H1 (cell line): ENCODE measurements at regions not wholly inside any gene's neighbourhood (a gene's known extent, or its start where the extent isn't known, plus 50 kb on each side); places are given as distances from the start of the nearest gene placed in this dataset.

Experiments used
- CTCF ChIA-PET: fragments of 300-600 bp; sonication (Branson Sonifier 250); formaldehyde crosslinking; loops from one replicate; lab custom pipeline; 2021; ENCODE audit not compliant: partially characterized antibody; lab: Charles Lee
- POLR2A ChIA-PET: fragments of 300-600 bp; sonication (Branson Sonifier 250); formaldehyde crosslinking; loops from one replicate; lab custom pipeline; 2021; ENCODE audit warnings: inconsistent platforms; ENCODE audit not compliant: partially characterized antibody; lab: Charles Lee
- DNase-seq, 2 experiments: peaks; one replicate each; pipeline versions ENCODE4 v3.0.0 to v3.0.0-alpha.2; 2010 to 2022; ENCODE audit warnings: low spot score in 2 of 2, low read depth in 1 of 2, mixed read lengths in 1 of 2
- FAIRE-seq: peaks from 2 replicates; lab custom pipeline; 2011; peaks lifted over from hg19 to GRCh38; lab: Jason Lieb, UNC
- H2AFZ ChIP-seq: 2 replicates; pipeline ENCODE4 v1.8.1; 2012; ENCODE audit warnings: low read length, inconsistent platforms
- H2AK5ac ChIP-seq: 2 replicates; pipeline ENCODE4 v1.6.1; 2013; ENCODE audit warnings: low read depth, low read length
- H2BK120ac ChIP-seq: replicated peaks from 2 replicates; pipeline ENCODE3; 2013; ENCODE audit warnings: low read depth, low read length, inconsistent platforms
- H2BK12ac ChIP-seq: 2 replicates; pipeline ENCODE4 v1.6.1; 2013; ENCODE audit warnings: low read depth, low read length
- H2BK15ac ChIP-seq: 2 replicates; pipeline ENCODE4 v1.6.1; 2013; ENCODE audit warnings: low read length
- H2BK20ac ChIP-seq: 2 replicates; pipeline ENCODE4 v1.6.1; 2013; ENCODE audit warnings: low read length
- H2BK5ac ChIP-seq: 2 replicates; pipeline ENCODE4 v1.6.1; 2013; ENCODE audit warnings: low read depth, low read length
- H3K14ac ChIP-seq: 2 replicates; pipeline ENCODE4 v1.6.1; 2013; ENCODE audit warnings: inconsistent platforms; ENCODE audit not compliant: insufficient read length
- H3K18ac ChIP-seq: 2 replicates; pipeline ENCODE4 v1.6.1; 2013; ENCODE audit warnings: low read length; ENCODE audit errors: extremely low read depth
- H3K23ac ChIP-seq: 2 replicates; pipeline ENCODE4 v1.6.1; 2013; ENCODE audit warnings: inconsistent platforms; ENCODE audit not compliant: insufficient read length
- H3K23me2 ChIP-seq: 2 replicates; pipeline ENCODE4 v1.6.1; 2013; ENCODE audit warnings: low read depth, low read length
- H3K27ac ChIP-seq: 2 replicates; pipeline ENCODE4 v1.6.1; 2011; ENCODE audit warnings: low read depth, low read length, inconsistent platforms
- H3K27me3 ChIP-seq, 4 experiments: replicated peaks in 1 of 4; 1 replicate in 1 of 4; 2 replicates in 3 of 4; pipeline versions ENCODE4 v1.6.1 to v1.8.1; 2011 to 2013; ENCODE audit warnings: low read length in 3 of 4, mild to moderate bottlenecking in 3 of 4, inconsistent platforms in 2 of 4, mixed read lengths in 2 of 4, moderate library complexity in 1 of 4; ENCODE audit not compliant: control insufficient read depth in 3 of 4, insufficient read depth in 3 of 4; ENCODE audit errors: extremely low read depth in 1 of 4
- H3K36me3 ChIP-seq, 4 experiments: 2 replicates each; pipeline versions ENCODE4 v1.6.1 to v1.8.1; 2011 to 2013; ENCODE audit warnings: mild to moderate bottlenecking in 4 of 4, low read length in 3 of 4, moderate library complexity in 2 of 4, control low read depth in 1 of 4, inconsistent platforms in 1 of 4; ENCODE audit not compliant: insufficient read depth in 4 of 4, control insufficient read depth in 2 of 4
- H3K4ac ChIP-seq: replicated peaks from 2 replicates; pipeline ENCODE3; 2013; ENCODE audit warnings: low read length, low read depth, mixed read lengths, inconsistent platforms; ENCODE audit not compliant: insufficient read length
- H3K4me1 ChIP-seq, 4 experiments: replicated peaks in 1 of 4; 1 replicate in 1 of 4; 2 replicates in 3 of 4; pipeline versions ENCODE4 v1.6.1 to v1.8.1; 2011 to 2013; ENCODE audit warnings: low read length in 3 of 4, inconsistent platforms in 2 of 4, mixed read lengths in 1 of 4; ENCODE audit not compliant: insufficient read depth in 4 of 4, control insufficient read depth in 3 of 4
- H3K4me2 ChIP-seq, 2 experiments: 2 replicates each; pipeline versions ENCODE4 v1.6.1 to v1.8.1; 2011 to 2013; ENCODE audit warnings: low read depth in 2 of 2, low read length in 2 of 2, control low read depth in 1 of 2, inconsistent platforms in 1 of 2, mild to moderate bottlenecking in 1 of 2; ENCODE audit not compliant: insufficient read depth in 1 of 2
- H3K4me3 ChIP-seq, 4 experiments: fragments of 200-600, 300-600 bp in 1 of 4; sonication (generic), shearing (Covaris generic), sonication (Bioruptor Twin) in 1 of 4; 2 replicates each; pipeline versions ENCODE4 v1.5.1 to v1.8.1; 2011 to 2016; ENCODE audit warnings: low read length in 4 of 4, low read depth in 3 of 4, control low read depth in 2 of 4, inconsistent platforms in 2 of 4, mild to moderate bottlenecking in 2 of 4, mixed read lengths in 1 of 4, moderate library complexity in 1 of 4; ENCODE audit not compliant: insufficient read depth in 2 of 4; ENCODE audit errors: extremely low read depth in 1 of 4
- H3K56ac ChIP-seq: replicated peaks from 2 replicates; pipeline ENCODE3; 2013; ENCODE audit warnings: low read depth, mild to moderate bottlenecking, mixed read lengths, low read length, inconsistent platforms; ENCODE audit not compliant: insufficient read length
- H3K79me1 ChIP-seq: 2 replicates; pipeline ENCODE4 v1.6.1; 2013; ENCODE audit warnings: low read depth, low read length, control low read depth
- H3K79me2 ChIP-seq, 2 experiments: 2 replicates each; pipeline versions ENCODE4 v1.6.1 to v1.8.1; 2012 to 2013; ENCODE audit warnings: low read length in 2 of 2, mild to moderate bottlenecking in 2 of 2, inconsistent platforms in 1 of 2; ENCODE audit not compliant: insufficient read depth in 2 of 2, control insufficient read depth in 1 of 2
- H3K9ac ChIP-seq, 4 experiments: replicated peaks in 1 of 4; 1 replicate in 1 of 4; 2 replicates in 3 of 4; pipeline versions ENCODE4 v1.6.1 to v1.8.1; 2011 to 2013; ENCODE audit warnings: low read depth in 3 of 4, low read length in 3 of 4, control low read depth in 2 of 4, mild to moderate bottlenecking in 2 of 4, moderate library complexity in 2 of 4, inconsistent platforms in 1 of 4; ENCODE audit errors: extremely low read depth in 1 of 4
- H3K9me3 ChIP-seq, 2 experiments: 2 replicates each; pipeline versions ENCODE4 v1.6.1 to v1.8.1; 2012 to 2013; ENCODE audit warnings: mild to moderate bottlenecking in 2 of 2, moderate library complexity in 2 of 2, control low read depth in 1 of 2, inconsistent platforms in 1 of 2, low read depth in 1 of 2, low read length in 1 of 2, mixed read lengths in 1 of 2; ENCODE audit not compliant: insufficient read depth in 2 of 2
- H4K20me1 ChIP-seq, 2 experiments: replicated peaks in 1 of 2; 2 replicates each; pipeline versions ENCODE3 to v1.8.1; 2011 to 2013; ENCODE audit warnings: inconsistent platforms in 2 of 2, low read length in 2 of 2, mild to moderate bottlenecking in 1 of 2; ENCODE audit not compliant: insufficient read depth in 2 of 2, control insufficient read depth in 1 of 2
- H4K5ac ChIP-seq: 2 replicates; pipeline ENCODE4 v1.6.1; 2013; ENCODE audit warnings: low read length, low read depth, mixed read lengths, inconsistent platforms; ENCODE audit not compliant: insufficient read length
- H4K8ac ChIP-seq: 2 replicates; pipeline ENCODE4 v1.8.0; 2013; ENCODE audit warnings: mild to moderate bottlenecking, moderate library complexity, low read length, inconsistent platforms; ENCODE audit not compliant: insufficient read depth; ENCODE audit errors: extremely low read depth
- H4K91ac ChIP-seq: replicated peaks from 2 replicates; pipeline ENCODE3; 2013; ENCODE audit warnings: low read length, mixed read lengths, inconsistent platforms; ENCODE audit not compliant: insufficient read length
- BACH1 ChIP-seq: IDR thresholded peaks from 2 replicates; pipeline ENCODE4 v1.6.1; 2012; ENCODE audit warnings: low read length, improper control_type of control experiment
- CBX8 ChIP-seq: fragments of 300-800, 300-1000 bp; sonication (generic); IDR thresholded peaks from 2 replicates; pipeline ENCODE4 v1.7.1; 2016; ENCODE audit warnings: low read depth, low read length, borderline replicate concordance
- CEBPB ChIP-seq: IDR thresholded peaks from 2 replicates; pipeline ENCODE4 v1.6.1; 2012; ENCODE audit warnings: low read depth, low read length
- CHD2 ChIP-seq: IDR thresholded peaks from 2 replicates; pipeline ENCODE4 v1.6.1; 2012; ENCODE audit warnings: low read length, improper control_type of control experiment
- CREB1 ChIP-seq: IDR thresholded peaks from 2 replicates; pipeline ENCODE4 v1.6.1; 2012; ENCODE audit warnings: inconsistent platforms
- KDM1A ChIP-seq: fragments of 200-600, 300-600 bp; sonication (generic); IDR thresholded peaks from 2 replicates; pipeline ENCODE4 v1.7.1; 2016; ENCODE audit warnings: mild to moderate bottlenecking, low read length, borderline replicate concordance
- MAFK ChIP-seq: IDR thresholded peaks from 2 replicates; pipeline ENCODE4 v1.6.1; 2012; ENCODE audit warnings: low read depth, mild to moderate bottlenecking, improper control_type of control experiment, low read length
- NANOG ChIP-seq: IDR thresholded peaks from 2 replicates; pipeline ENCODE4 v1.6.1; 2011; ENCODE audit warnings: low read length, low read depth, mild to moderate bottlenecking, inconsistent platforms; ENCODE audit not compliant: insufficient read depth, poor library complexity, severe bottlenecking
- RBBP5 ChIP-seq: IDR thresholded peaks from 2 replicates; pipeline ENCODE4 v1.7.1; 2012; ENCODE audit warnings: low read depth, mild to moderate bottlenecking, inconsistent platforms, low read length, moderate library complexity, borderline replicate concordance
- SAP30 ChIP-seq: fragments of 300-600 bp; sonication (generic); IDR thresholded peaks from 2 replicates; pipeline ENCODE4 v1.7.1; 2012; ENCODE audit warnings: low read length, moderate library complexity, mild to moderate bottlenecking, inconsistent platforms; ENCODE audit not compliant: insufficient read depth, insufficient replicate concordance
- SIRT6 ChIP-seq: IDR thresholded peaks from one replicate; pipeline ENCODE4 v1.7.1; 2012; ENCODE audit warnings: low read length, inconsistent platforms
- SIX5 ChIP-seq: IDR thresholded peaks from 2 replicates; pipeline ENCODE4 v1.6.1; 2011; ENCODE audit warnings: mild to moderate bottlenecking, low read depth, low read length
- SRF ChIP-seq: IDR thresholded peaks from 2 replicates; pipeline ENCODE4 v1.6.1; 2011; ENCODE audit warnings: mild to moderate bottlenecking, low read depth, low read length, moderate library complexity
- TBP ChIP-seq: IDR thresholded peaks from 2 replicates; pipeline ENCODE4 v1.6.1; 2011; ENCODE audit warnings: low read depth, low read length, improper control_type of control experiment
- USF2 ChIP-seq: IDR thresholded peaks from 2 replicates; pipeline ENCODE4 v1.6.1; 2011; ENCODE audit warnings: low read length, improper control_type of control experiment

DNA sequence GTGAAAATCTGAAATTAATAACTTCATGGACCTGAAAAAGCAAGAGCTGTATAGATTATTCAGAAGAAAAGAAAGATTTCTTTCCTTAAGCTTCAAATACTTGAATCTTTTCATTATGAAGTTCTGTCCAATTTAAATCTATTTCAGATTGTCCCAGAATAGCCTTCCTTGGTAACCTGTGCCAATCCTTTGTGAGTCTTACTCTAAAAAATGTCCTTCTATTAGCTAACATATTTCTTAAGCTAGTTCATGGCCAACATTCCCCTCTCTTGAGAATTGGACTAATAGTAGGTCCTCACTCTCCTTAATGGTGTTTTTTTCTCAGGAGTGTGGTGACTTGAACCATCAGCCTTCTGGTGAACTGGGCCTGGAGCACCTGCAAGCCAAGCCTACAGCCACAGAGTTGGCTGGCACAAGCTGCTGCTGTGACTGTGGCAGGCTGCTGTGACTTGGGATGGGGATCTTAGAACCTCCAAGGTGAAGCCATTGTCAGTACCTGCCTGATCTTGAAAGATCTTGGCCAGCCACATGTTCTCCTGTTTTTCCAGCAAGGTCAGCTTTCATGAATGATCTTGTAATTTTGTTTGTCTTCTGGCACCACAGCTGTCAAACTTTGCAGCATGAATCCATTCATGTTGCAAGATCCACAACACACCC is 262.6 kb upstream of the MAP3K1 start:
- no peak for FAIRE-seq
- POLR2A ChIA-PET, result interaction anchor here (0.9 kb wide), 1 partner anchor 263 kb away, joined by 3 read pairs; the partner anchor contains the start of gene MAP3K1
- no peak overlapping the region for H2AK5ac ChIP-seq

More for the DNA sequence above, 262.6 kb upstream of the MAP3K1 start:
- TF ChIP-seq CEBPB, result no peak
- TF ChIP-seq NANOG, result no peak
- TF ChIP-seq CHD2, result no peak
- no peak for TF ChIP-seq SAP30
- no peak for TF ChIP-seq TBP
- TF ChIP-seq MAFK, result no peak
- no peak for TF ChIP-seq KDM1A
- TF ChIP-seq RBBP5, result no peak
- TF ChIP-seq CBX8, result no peak
- TF ChIP-seq SIRT6, result no peak
- no peak for TF ChIP-seq BACH1
- no peak for TF ChIP-seq CREB1
- TF ChIP-seq USF2, result no peak
- TF ChIP-seq SRF, result no peak
- TF ChIP-seq SIX5, result no peak
- H3K14ac ChIP-seq, result no peak overlapping the region
- H4K8ac ChIP-seq, result no peak overlapping the region
- H2BK120ac ChIP-seq, result no peak overlapping the region
- no peak overlapping the region for H2BK15ac ChIP-seq
- H3K9ac ChIP-seq, result no peak overlapping the region
- no peak overlapping the region for H2BK12ac ChIP-seq
- no peak overlapping the region for H3K4me2 ChIP-seq
- H3K23ac ChIP-seq, result no peak overlapping the region
- H3K18ac ChIP-seq, result no peak overlapping the region
- no peaks in the 10 kb centered on the region for H3K4me1 ChIP-seq
- no peak overlapping the region for H3K56ac ChIP-seq
- no peaks in the 10 kb centered on the region for H3K79me1 ChIP-seq
- DNase-seq, result no peak
- no peaks in the 10 kb centered on the region for H3K9me3 ChIP-seq
- no peak overlapping the region for H4K5ac ChIP-seq
- no peak overlapping the region for H2BK5ac ChIP-seq
- CTCF ChIA-PET, result interaction anchor here (0.9 kb wide), 1 partner anchor 55 kb away, joined by 3 read pairs; no protein-coding TSS in a partner anchor
- no peaks in the 10 kb centered on the region for H4K20me1 ChIP-seq
- H2BK20ac ChIP-seq, result no peak overlapping the region
- no peaks in the 10 kb centered on the region for H3K79me2 ChIP-seq
- H2AFZ ChIP-seq, result no peak overlapping the region
- H4K91ac ChIP-seq, result no peak overlapping the region
- no peaks in the 10 kb centered on the region; a peak in 1 of 7 replicates for H3K27me3 ChIP-seq
- peaks cover 0 to 2% (median 0%) of the 10 kb centered on the region in 4 experiments; a peak in 1 of 8 replicates for H3K36me3 ChIP-seq
- no peak overlapping the region for H3K4me3 ChIP-seq
- no peak overlapping the region for H3K4ac ChIP-seq
- no peaks in the 10 kb centered on the region for H3K23me2 ChIP-seq
- no peak overlapping the region for H3K27ac ChIP-seq
